GM12878 (cell line): ENCODE measurements at regions not wholly inside any gene's neighbourhood (a gene's known extent, or its start where the extent isn't known, plus 50 kb on each side); places are given as distances from the start of the nearest gene placed in this dataset.

Experiments
- ATF3 ChIP-seq: IDR thresholded peaks from 2 replicates; pipeline ENCODE4 v1.6.1; 2011; ENCODE audit warnings: low read depth, mild to moderate bottlenecking, low read length, moderate library complexity, borderline replicate concordance; ENCODE audit errors: extremely low read depth
- FOS ChIP-seq: IDR thresholded peaks from 3 replicates; pipeline ENCODE4 v1.6.1; 2011; ENCODE audit warnings: borderline replicate concordance; ENCODE audit not compliant: insufficient read length; ENCODE audit errors: extremely low read depth
- MAX ChIP-seq: IDR thresholded peaks from 2 replicates; pipeline ENCODE4 v1.6.1; 2012; ENCODE audit warnings: low read depth, low read length, improper control_type of control experiment

DNA sequence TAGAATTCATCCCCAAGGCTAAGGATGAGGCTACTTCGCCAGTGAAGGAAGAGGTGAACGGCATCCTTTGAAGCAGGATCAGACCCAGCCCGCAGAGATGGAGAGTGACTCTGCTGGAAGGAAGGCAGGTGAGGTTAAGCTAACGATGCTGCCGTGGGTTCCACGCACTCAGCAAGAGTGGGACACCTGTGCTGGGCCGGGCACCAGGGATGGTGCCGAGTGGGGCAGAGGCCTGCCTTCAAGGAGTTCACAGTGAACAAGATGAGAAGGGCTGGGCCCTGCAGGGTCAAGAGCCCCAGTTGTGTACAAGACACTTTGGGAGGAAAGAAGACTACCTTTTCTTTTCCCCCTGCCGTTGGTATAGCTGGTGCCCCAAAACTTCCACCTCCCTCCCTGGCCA lies 606.6 kb downstream of the LIG4 start:
- TF ChIP-seq ATF3 (no peak), FOS (no peak), MAX (no peak)
